IPS-11a (cell line): ENCODE measurements at regions not wholly inside any gene's neighbourhood (a gene's known extent, or its start where the extent isn't known, plus 50 kb on each side); places are given as distances from the start of the nearest gene placed in this dataset.

Experiments used
- H3K4me3 ChIP-seq: one replicate; pipeline ENCODE4 v1.5.1; 2013; ENCODE audit warnings: low read depth, low read length, control low read depth

DNA sequence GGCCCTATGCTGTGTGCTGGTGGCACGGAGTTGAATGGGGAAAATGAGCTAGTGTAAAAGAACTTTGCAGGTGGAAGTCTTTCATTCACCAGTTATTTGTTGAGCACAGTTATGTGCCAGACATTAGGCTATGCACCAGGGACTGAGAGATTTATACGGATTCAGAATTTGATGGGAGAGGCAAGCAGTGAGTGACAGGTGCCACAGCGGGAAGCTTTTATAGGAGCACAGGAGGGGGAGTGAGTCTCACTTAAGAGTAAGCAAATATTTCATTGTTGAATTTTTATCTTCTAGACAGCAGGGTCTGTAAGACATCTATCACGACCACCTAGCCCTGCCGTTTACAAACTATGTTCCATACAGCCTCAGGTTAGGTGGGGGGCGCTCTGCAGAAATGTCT, 320.6 kb downstream of the SNAPC1 start:
- H3K4me3 ChIP-seq = no peak overlapping the region

DNA sequence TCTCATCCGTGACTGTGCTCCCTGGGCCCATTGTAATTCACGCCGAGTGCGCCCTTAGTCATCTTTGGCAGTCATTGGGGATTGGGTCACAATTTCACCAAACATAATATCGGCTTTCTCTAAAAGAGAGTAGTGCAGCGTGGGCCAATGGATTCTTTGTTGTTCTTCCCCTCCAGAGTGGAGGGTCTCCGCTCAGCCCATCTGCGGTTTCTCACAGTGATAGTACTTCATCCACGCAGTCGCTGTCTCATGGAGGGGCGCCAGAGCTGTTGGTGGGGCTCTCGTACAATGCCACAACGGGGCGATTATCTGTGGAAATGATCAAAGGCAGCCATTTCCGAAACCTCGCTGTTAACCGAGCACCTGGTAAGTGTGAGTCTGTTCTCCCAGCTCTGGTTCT, 321.8 kb downstream of the SNAPC1 start:
- H3K4me3 ChIP-seq = no peak overlapping the region

DNA sequence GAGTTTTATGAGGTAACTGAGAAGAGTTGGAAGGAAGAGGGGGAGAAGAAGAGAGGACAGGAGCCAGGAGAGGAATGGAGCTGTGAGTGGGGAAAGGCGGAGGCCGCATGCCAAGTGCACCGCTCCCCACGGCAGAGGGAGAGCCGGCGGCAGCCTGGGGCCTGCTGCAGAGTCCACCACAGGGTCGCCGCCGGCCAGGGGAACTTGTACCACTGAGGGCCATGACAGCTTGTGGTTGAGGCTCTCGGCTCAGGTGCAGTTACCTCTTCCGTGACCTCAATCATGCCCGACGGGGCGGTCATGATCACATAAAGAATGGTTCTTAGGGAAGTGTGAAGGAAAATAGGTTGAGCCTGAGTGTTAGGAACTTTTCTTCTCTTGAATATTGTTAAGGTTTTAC, 325.0 kb downstream of the SNAPC1 start:
- no peak overlapping the region for H3K4me3 ChIP-seq

DNA sequence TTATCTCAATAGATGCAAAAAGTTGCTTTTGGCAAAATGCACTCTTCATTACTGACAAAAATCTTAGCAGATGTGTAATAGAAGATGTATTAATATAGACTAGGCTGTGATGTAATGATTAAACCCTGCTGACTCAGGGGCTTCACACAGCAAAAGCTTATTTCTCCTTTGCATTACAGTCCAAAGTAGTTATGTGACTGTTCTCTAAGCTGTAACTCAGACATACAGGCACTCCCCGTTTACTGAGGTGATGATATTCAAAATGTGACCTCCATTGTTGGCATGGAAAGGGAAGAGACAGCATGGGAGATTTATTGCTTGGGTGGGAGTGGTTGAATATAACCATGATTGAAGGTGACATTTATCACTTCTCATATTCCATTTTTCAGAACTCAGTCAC, 331.5 kb downstream of the SNAPC1 start:
- H3K4me3 ChIP-seq = no peak overlapping the region

DNA sequence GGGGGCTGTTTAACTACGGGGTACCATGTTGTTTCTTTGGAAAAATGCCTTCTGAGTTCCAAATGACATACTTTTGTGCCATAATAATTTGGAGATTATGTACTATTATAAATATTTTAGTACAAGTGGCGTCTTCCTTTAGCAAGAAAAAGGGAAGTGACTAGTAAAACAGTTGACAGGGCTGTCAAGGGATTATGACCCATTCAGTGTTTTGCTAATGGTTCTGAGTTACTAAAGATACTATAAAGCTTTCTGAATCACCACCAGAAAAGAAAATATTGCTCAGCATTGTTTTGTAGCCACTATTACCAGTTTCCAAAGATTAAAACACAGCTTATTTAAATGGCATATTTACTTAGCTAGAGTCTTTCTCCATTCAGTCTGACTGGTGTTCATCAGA, 334.9 kb downstream of the SNAPC1 start:
- H3K4me3 ChIP-seq = no peak overlapping the region

DNA sequence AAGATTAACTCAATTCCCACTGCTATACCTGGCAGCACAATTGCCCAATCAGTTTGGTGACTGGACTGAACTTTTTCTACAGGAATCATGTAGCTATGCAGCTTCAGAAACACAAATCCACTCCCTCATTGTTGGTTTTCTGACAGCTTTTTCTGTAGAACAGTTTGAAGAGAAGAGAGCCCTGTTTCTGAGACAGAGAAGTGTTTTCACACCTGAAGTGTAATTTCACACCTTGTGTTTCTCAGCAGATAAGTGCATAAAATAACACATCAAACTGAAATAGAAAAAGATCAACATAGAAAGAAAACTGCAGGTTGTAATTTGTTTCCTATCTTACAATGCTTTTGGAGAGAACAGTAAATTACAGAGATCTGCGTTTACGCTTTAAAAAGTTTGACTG, 335.6 kb downstream of the SNAPC1 start:
- no peak overlapping the region for H3K4me3 ChIP-seq

DNA sequence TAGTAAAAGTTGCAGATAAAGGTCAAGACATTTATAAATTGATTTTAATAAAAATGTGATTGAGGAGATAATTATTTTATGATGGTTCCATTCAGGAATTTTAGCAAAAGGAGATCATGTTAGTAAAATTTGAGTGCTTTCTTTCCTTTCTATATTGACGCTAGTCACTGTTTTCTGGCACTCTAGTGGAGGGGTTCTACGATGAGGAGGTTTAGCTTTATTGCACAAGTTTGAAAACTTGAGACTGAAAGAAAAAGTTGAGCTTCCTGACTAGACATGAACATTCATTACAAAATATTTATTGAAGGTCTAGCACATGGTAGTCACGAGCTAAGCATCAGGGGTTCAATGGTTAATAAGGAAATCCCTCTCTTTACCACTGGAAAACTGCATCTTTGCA, 336.1 kb downstream of the SNAPC1 start:
- no peak overlapping the region for H3K4me3 ChIP-seq

DNA sequence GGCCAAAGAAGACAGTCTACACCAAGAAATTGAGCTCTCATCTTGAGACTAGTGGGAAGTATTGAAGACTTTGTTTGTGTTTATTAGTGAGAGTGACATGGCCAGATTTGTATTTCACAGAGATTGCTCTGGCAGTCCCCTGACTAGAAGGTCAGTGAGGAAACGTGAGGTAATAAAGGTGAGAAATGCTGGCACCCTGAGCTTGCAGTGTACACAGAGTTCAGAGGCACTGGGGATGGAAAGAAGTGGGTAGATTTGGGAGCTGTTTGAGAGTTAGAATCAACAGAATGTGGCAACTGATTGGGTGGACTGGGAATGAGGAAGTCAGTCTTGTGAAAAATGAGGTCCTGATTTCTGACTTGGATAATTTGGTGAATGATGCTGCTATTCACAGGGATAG, 336.9 kb downstream of the SNAPC1 start:
- H3K4me3 ChIP-seq = no peak overlapping the region

DNA sequence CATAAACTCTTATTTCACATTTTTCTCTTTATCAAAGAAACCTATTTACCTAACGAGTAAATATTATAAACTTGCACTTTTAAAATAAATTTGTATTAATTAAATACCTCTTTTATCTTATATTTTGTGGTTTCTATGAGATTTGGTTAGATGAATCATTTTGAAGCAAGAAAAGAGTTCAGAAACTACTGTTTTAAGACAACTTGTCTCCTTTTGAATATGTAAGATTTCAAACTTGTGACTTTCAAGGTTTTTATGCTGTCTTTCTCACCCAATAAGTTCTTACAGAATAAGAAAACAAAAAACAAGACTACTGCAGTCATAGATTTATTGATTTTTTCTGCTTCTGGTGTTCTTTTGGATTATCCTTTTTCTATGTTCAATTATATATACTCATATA, 339.0 kb downstream of the SNAPC1 start:
- no peak overlapping the region for H3K4me3 ChIP-seq

DNA sequence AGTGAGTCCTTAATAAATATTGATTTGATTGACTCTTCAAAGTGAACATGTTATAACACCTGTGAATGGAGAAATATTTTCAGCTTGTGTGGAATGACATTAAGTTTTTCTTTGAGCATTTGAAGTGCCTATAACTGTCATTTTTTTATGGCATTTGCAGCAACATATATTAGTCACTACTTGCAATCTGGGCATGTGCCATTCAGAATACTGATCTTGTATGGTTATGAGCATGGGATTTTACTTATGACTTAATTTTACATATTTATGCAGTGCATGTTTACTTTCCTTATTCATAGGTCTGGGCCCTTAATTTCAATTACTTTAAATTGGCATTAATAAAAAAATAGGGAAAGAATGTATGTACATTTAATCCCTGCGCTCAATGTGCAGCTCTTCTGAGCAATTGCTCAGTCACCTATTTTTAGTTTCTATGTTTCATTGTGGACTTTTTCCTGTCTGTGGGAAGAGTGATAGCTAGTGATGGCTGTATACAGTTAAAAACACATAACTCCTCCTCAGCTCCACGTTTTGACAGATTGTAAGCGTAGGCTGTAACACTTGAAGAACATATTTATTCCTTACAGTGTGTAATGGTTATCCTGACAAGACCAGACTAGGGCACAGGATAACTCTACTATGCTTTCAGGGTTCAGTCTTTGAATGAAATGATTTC, 339.6 kb downstream of the SNAPC1 start:
- H3K4me3 ChIP-seq = no peak overlapping the region

DNA sequence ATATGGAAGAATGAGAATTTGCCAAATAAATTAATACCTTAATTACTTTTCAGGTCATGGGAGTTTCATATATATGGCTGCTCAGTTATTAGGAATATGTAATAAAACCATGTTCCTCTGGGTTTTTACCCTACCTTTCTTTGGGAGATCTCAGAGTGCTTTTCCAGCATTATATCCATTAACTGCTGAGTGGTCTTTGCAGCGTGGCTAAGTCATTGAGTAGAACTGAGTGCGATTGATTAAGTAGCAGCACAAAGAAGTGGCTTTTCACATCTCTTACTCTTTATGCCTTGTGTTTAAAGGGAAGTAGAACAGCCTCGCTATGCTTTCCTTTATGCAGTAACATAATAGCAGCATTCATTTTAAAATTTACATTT, 340.1 kb downstream of the SNAPC1 start:
- H3K4me3 ChIP-seq = no peak overlapping the region

DNA sequence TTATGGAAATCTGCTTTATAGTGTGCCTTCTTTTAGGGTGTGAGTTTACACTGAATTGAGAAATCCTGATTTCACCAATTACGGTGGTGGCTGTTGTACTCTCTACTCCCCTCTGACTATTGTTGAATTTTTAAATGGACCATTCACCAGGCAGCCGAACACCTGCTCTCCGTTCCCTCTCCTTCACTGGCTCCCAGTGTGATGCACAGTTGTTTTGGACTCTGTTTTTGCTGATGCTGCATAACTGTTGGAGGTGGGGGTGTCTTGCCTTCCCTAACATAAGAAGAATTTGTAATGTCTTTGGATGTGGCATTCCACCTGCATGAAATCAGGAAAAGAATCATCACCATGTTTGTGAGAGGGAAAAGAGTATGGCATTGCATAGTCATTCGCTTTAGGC, 341.2 kb downstream of the SNAPC1 start:
- H3K4me3 ChIP-seq = no peak overlapping the region

DNA sequence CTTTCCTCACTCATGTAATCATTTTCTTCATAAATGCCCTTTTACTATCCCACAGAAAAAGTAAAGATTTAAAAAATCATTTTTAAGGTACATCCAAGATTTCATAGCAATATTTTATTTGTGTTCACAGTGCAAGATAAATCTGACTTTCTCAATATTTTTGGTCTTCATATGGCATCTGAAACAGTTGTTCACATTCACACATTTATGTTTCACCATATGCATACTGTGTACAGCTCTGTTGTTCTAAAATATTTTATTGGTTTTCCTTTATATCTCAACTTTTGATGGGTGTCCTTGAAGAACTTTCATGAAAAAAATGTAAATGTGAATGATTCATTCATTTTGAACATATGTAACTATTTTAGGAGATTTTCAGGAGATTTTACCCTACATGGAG, 348.7 kb downstream of the SNAPC1 start:
- no peak overlapping the region for H3K4me3 ChIP-seq

DNA sequence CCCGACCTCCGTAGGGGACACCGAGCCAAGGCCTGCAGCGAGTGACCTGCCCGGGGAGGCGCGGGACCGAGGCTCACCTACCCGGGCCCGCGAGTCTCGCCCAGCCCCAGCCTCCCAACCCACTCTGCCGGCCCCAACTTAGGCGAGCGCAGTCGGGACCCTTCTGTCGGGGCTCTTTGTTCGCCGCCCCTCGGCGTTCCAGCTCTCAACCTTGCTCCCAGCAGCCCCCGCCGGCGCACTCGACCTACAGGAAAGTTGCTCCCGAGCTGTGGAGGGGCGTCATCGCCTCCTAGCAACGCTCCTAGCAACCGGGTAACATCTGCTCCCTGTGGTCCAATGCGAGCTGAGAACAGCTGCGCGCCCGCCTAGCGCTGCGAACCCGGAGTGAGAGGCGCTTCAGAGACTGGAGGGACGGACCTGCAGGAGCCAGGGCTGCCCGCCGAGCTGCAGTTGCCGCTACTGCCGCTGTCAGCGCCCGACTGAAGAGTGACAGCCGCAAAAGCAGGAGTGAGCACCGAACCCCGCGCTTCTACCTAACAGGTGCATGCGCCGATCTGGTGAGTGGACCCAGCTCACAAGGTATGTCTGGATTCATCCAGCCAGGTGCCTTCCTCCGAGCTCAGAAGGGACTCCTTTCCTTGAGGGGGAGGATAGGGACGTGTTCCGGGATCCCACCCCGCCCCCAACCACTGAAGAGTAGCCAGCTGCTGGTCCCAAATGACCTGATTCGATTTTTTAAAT, 355.0 kb downstream of the SNAPC1 start:
- H3K4me3 ChIP-seq = peak overlapping the region; percentile 57

DNA sequence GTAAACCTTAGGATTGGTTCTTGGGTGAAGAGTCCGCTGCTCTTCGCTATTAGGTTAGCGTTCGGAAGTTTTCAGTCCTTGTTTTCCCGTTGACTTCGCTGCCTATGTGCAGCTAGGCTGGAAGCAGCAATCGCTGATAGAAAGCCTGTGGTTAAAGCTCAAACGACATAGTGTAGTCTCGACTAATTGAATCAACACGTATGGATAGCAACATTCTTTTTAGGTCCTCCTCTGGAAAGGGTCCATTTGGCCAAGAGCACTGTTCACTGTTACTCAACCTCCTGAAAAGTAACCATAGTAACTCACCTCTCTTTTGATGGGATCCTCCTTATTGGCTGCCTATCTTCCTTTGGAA, 355.5 kb downstream of the SNAPC1 start:
- H3K4me3 ChIP-seq = peak overlapping the region; percentile 36

DNA sequence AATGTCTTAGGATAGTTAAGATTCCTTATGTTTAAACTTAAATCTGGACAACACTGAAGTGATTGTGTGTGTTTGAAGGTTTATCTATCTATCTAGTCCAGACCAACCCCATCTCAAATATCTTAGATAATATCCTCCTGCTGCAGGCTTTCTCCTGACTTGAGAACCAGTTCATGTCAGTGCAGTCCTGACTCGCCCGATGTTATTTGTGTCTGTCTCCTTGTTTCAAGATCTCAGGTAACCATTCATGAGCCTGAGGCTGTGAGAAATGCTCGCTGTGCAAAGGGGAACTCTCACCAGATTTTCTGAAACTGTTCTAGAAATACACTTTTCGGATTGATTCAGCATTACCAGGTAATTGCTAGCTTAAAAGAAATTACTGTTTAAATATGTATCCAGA, 356.2 kb downstream of the SNAPC1 start:
- no peak overlapping the region for H3K4me3 ChIP-seq

DNA sequence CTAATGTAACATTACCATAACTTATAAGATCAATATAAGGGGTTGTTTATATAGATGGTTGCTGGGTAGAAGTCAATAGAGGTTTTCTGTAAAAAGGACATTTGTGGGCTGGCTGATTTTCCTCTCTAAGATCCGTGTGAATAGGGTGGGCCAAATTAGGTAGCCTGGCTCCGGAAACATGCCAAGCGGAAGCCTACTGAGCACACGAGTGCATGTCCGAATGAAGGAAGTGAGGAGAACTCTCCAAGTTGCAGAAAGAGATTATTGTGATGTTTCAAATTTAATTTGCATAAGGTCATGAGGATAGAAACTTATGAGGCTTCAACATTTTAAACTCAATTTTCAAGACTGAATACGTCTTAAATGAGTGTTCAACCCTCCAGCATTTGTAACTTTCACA, 356.7 kb downstream of the SNAPC1 start:
- H3K4me3 ChIP-seq = no peak overlapping the region

DNA sequence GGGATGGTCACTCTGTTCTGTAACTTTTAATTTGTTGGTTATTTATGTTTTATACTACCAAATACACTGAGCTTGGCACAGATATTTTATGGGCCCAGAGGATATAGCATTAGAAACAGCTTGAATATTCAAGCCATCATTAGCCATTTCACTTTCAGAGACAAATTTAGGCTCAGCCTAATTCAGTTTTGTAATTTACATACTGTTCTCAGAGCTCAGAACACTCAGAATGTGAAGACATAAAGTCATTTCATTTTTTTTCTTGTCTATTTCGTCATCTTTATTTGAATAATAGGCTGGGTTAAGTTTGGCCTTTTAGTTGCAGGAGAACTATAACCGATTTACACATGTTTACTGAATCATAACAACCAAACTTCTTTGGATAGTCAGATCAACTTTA, 361.7 kb downstream of the SNAPC1 start:
- no peak overlapping the region for H3K4me3 ChIP-seq

DNA sequence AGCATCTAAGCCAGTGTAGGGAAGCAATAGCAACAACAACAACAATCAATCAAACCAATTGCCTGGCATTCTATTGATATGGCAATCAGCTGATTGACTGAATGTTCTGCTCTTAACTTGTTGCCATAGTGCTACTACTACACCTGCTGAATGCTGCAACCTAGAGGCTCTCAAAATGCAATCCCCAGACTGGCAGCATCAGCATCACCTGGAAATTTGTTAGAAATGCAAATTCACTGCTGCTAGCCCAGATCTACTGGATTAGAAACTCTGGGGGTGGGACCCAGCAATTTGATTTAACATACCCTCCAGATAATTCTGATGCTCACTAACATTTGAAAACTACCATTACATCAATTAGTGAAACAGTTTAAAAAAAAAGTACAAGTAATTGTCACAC, 363.6 kb downstream of the SNAPC1 start:
- no peak overlapping the region for H3K4me3 ChIP-seq

DNA sequence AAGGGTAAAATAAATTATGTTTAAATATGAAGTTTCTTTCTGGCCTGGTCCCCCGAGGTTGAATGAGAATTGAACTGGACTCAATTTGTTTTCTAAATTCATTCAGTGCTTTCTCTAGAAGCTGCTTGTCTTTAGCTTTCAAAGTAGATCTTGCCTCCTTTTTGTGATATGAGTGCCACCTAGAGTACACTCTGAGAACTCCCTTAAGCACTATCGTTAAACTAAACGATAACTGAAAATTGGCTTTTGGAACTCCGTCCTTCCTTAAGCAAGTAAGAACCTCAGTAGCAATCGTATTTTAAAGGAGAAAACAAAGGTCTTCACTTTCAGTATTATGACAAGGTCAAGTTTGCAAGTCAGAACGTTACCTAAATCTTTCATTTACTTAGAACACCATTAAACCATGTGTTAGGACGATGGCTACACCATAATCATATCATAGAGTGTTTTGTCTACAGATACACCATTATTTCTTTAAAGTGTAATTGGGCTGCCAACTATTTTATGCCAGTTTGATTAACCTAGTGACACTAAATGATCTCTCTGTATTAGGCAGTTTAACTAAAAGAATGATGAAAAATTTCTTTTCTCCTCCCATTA, 364.8 kb downstream of the SNAPC1 start:
- no peak overlapping the region for H3K4me3 ChIP-seq

DNA sequence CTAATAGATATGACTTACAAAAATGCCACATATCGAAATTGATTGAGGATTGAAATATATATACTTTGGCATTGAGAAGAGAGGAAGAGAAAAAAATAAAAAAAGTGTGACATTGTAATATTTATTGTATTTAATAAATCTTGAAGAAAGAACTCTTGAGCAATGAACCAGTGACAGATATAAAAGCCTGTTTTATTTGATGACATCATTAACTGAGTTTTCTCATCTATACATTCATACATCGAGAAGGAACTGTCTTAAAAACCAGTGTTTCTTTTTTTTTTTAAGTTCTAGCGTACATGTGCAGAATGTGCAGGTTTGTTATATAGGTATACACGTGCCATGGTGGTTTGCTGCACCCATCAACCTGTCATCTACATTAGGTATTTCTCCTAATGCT, 368.2 kb downstream of the SNAPC1 start:
- no peak overlapping the region for H3K4me3 ChIP-seq

DNA sequence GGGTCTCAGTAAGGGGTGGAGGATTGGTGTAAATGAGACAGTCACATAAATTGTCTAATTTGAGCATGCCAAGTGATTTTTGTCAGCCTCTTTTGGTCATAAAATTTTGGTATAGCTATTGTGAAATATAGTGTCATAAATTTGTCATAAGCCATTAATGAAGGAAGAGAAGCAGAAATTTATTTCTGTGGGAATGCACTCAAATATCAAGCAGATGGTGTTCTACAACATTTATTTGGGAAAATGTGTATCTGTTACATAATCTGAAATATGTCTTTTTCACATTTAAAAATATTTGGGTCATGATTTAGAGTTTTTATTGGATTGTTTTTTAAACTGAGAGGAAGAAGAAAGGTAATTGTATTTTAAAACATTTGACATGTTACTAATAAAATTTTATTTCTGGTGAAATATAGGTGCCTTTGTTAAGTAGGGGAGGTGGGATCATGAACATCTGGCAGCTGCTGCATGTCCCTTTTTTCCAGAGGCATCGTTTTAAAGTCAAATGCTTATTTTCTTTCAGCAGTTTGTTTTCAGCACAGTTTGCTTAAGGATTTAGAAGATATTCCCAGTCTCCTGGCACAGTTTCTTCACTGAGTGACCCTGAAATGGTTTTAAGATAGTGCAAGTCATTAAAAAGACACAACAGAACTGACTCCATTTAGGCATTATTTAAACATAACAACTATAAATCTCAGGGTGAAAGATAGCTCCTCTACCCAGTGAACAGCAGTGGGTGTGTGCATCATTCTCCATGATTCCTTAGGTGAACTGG, 371.7 kb downstream of the SNAPC1 start:
- no peak overlapping the region for H3K4me3 ChIP-seq
